B cell (primary cell): ENCODE measurements at regions not wholly inside any gene's neighbourhood (a gene's known extent, or its start where the extent isn't known, plus 50 kb on each side); places are given as distances from the start of the nearest gene placed in this dataset.

ENCODE experiments used
- ATAC-seq: fragments of 200-7000 bp; cut with Tn5 transposase; one replicate; pipeline ENCODE4 v1.10.0; 2021; ENCODE audit warnings: low read depth, mild to moderate bottlenecking, moderate number of reproducible peaks, moderate library complexity
- CTCF ChIA-PET: fragments of 350-600 bp; sonication (Branson Sonifier 250); formaldehyde crosslinking; loops from one replicate; lab custom pipeline; 2021; ENCODE audit warnings: antibody characterized with exemption, inconsistent platforms; lab: Charles Lee
- POLR2A ChIA-PET: fragments of 350-600 bp; sonication (Branson Sonifier 250); formaldehyde crosslinking; loops from one replicate; lab custom pipeline; 2021; ENCODE audit warnings: antibody characterized with exemption; lab: Charles Lee
- DNase-seq: peaks from one replicate; pipeline ENCODE4 v3.0.0; 2013
- H2AFZ ChIP-seq: 2 replicates; pipeline ENCODE4 v1.6.1; 2012; ENCODE audit warnings: mild to moderate bottlenecking, low read depth, low read length; ENCODE audit not compliant: insufficient read depth, poor library complexity, severe bottlenecking
- H3K27ac ChIP-seq, 2 donors: 1 replicate in 1 of 2; 2 replicates in 1 of 2; pipeline ENCODE4 v1.5.1; 2012 to 2013; ENCODE audit warnings: low read length in 2 of 2, mild to moderate bottlenecking in 2 of 2, moderate library complexity in 1 of 2
- H3K27me3 ChIP-seq, 4 experiments: fragments of 200-600 bp in 1 of 4; sonication (generic) in 1 of 4; replicated peaks in 1 of 4; 1 replicate in 2 of 4; 2 replicates in 2 of 4; pipeline versions ENCODE4 v1.6.1 to v1.7.0; 2013 to 2016; ENCODE audit warnings: low read length in 3 of 4, mild to moderate bottlenecking in 2 of 4, mixed read lengths in 1 of 4, moderate library complexity in 1 of 4; ENCODE audit not compliant: insufficient read depth in 4 of 4, control insufficient read depth in 3 of 4; ENCODE audit errors: control extremely low read depth in 1 of 4
- H3K36me3 ChIP-seq, 2 experiments: replicated peaks in 1 of 2; 1 replicate in 1 of 2; 2 replicates in 1 of 2; pipeline versions ENCODE4 v1.6.1 to v1.7.1; 2013; ENCODE audit warnings: low read length in 1 of 2; ENCODE audit not compliant: insufficient read depth in 2 of 2, control insufficient read depth in 1 of 2; ENCODE audit errors: control extremely low read depth in 1 of 2, extremely low read depth in 1 of 2
- H3K4me1 ChIP-seq, 2 donors: fragments of 200-600 bp in 1 of 2; sonication (generic) in 1 of 2; 1 replicate in 1 of 2; 2 replicates in 1 of 2; pipeline versions ENCODE4 v1.5.1 to v1.6.1; 2013 to 2017; ENCODE audit warnings: low read length in 2 of 2; ENCODE audit not compliant: control insufficient read depth in 2 of 2, insufficient read depth in 2 of 2
- H3K4me2 ChIP-seq: replicated peaks from 2 replicates; pipeline ENCODE3; 2012; ENCODE audit warnings: mild to moderate bottlenecking, low read depth, low read length; ENCODE audit not compliant: poor library complexity, severe bottlenecking
- H3K4me3 ChIP-seq, 5 experiments: fragments of 200-600 bp in 1 of 5; sonication (generic) in 1 of 5; 1 replicate in 3 of 5; 2 replicates in 2 of 5; pipeline versions ENCODE4 v1.5.1 to v1.7.0; 2011 to 2016; ENCODE audit warnings: low read length in 4 of 5, mild to moderate bottlenecking in 4 of 5, low read depth in 2 of 5, control low read depth in 1 of 5, moderate library complexity in 1 of 5; ENCODE audit not compliant: insufficient read depth in 1 of 5; ENCODE audit errors: control extremely low read depth in 1 of 5, extremely low read depth in 1 of 5
- H3K79me2 ChIP-seq: fragments of 200-600 bp; sonication (generic); one replicate; pipeline ENCODE4 v1.6.0; 2016; ENCODE audit warnings: low read length; ENCODE audit not compliant: control insufficient read depth, insufficient read depth
- H3K9ac ChIP-seq: fragments of 200-600 bp; sonication (generic); 2 replicates; pipeline ENCODE4 v1.6.1; 2017; ENCODE audit warnings: mild to moderate bottlenecking, low read length, moderate library complexity
- H3K9me3 ChIP-seq, 3 donors: one replicate each; pipeline versions ENCODE4 v1.6.1 to v1.7.1; 2013; ENCODE audit warnings: low read length in 2 of 3; ENCODE audit not compliant: control insufficient read depth in 2 of 3, insufficient read depth in 1 of 3; ENCODE audit errors: control extremely low read depth in 1 of 3
- H4K20me1 ChIP-seq: 2 replicates; pipeline ENCODE4 v1.6.0; 2012; ENCODE audit warnings: mild to moderate bottlenecking, low read length; ENCODE audit not compliant: insufficient read depth, control insufficient read depth, poor library complexity, severe bottlenecking
- H3K27ac Mint-ChIP-seq: one replicate; pipeline ENCODE4 v1.8.0; 2021; ENCODE audit warnings: mixed read lengths
- H3K27me3 Mint-ChIP-seq: one replicate; pipeline ENCODE4 v1.8.0; 2021; ENCODE audit warnings: mixed read lengths
- H3K4me1 Mint-ChIP-seq: one replicate; pipeline ENCODE4 v1.8.0; 2021; ENCODE audit warnings: mixed read lengths
- H3K4me3 Mint-ChIP-seq: one replicate; pipeline ENCODE4 v1.8.0; 2021; ENCODE audit warnings: mixed read lengths
- H3K9me3 Mint-ChIP-seq: one replicate; pipeline ENCODE4 v1.8.0; 2022; ENCODE audit warnings: mixed read lengths; ENCODE audit not compliant: insufficient read depth
- EZH2 ChIP-seq: IDR thresholded peaks from 2 replicates; pipeline ENCODE4 v1.6.1; 2012; ENCODE audit warnings: borderline replicate concordance, low read depth, mild to moderate bottlenecking, moderate library complexity, low read length; ENCODE audit not compliant: insufficient read depth, poor library complexity, severe bottlenecking
- WGBS: methylation state at CpG from one replicate; pipeline ENCODE4 v1.1.5; 2013; ENCODE audit warnings: missing lambda C conversion rate; ENCODE audit not compliant: insufficient coverage; 5-methylcytosine and 5-hydroxymethylcytosine counted together
- intact Hi-C: fragments of 100-400 bp; cut with micrococcal nuclease; formaldehyde crosslinking; loops from one replicate; pipeline ENCODE4 v1.10.0; 2022
- TF ChIP-seq, protein P1 (sequence below): fragments of 200-600 bp; IDR thresholded peaks from one replicate; pipeline ENCODE4 v1.8.0; 2022; ENCODE audit warnings: antibody characterized with exemption, mild to moderate bottlenecking

DNA sequence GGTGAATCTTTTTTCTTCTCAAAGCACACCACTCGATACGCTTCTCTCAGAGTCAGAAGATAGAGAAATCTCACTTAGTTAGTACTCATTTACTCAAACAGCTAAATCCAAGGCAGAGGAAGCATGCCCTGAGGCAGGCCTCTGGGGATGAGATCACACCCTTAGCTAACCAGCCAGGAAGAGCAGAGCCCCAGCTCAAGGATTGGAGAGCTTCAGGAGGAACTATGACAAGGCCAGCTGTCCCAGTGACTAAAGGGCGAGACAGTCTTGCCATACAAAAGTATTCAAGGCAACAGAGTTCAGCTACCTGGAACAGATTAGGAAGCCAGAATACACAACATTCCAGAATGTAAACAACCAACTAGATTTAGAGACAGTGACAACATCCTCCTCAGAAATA, 197.7 kb upstream of the CCDC196 start:
- ATAC-seq, result no peak
- Histone ChIP-seq H4K20me1 (no peaks in the 10 kb centered on the region), H2AFZ (no peak overlapping the region), H3K9me3 (no peaks in the 10 kb centered on the region), H3K27ac (no peak overlapping the region), H3K9ac (no peak overlapping the region), H3K27me3 (no peaks in the 10 kb centered on the region), H3K36me3 (no peaks in the 10 kb centered on the region), H3K79me2 (no peaks in the 10 kb centered on the region), H3K4me1 (no peaks in the 10 kb centered on the region), H3K4me3 (no peak overlapping the region), H3K4me2 (no peak overlapping the region)
- Mint-ChIP-seq H3K27me3 (peaks cover 4% of the 10 kb centered on the region), H3K27ac (no peak overlapping the region), H3K4me3 (no peak overlapping the region), H3K9me3 (peaks cover 3% of the 10 kb centered on the region), H3K4me1 (no peaks in the 10 kb centered on the region)
- intact Hi-C loops, result no loop called here
- DNase-seq, result no peak
- TF ChIP-seq, protein P1, sequence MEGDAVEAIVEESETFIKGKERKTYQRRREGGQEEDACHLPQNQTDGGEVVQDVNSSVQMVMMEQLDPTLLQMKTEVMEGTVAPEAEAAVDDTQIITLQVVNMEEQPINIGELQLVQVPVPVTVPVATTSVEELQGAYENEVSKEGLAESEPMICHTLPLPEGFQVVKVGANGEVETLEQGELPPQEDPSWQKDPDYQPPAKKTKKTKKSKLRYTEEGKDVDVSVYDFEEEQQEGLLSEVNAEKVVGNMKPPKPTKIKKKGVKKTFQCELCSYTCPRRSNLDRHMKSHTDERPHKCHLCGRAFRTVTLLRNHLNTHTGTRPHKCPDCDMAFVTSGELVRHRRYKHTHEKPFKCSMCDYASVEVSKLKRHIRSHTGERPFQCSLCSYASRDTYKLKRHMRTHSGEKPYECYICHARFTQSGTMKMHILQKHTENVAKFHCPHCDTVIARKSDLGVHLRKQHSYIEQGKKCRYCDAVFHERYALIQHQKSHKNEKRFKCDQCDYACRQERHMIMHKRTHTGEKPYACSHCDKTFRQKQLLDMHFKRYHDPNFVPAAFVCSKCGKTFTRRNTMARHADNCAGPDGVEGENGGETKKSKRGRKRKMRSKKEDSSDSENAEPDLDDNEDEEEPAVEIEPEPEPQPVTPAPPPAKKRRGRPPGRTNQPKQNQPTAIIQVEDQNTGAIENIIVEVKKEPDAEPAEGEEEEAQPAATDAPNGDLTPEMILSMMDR, result no peak
- TF ChIP-seq EZH2, result no peak
- ChIA-PET CTCF (no interaction called here), POLR2A (no interaction called here)
- 89% methylated on average over 3 of the region's 3 CpGs for WGBS

DNA sequence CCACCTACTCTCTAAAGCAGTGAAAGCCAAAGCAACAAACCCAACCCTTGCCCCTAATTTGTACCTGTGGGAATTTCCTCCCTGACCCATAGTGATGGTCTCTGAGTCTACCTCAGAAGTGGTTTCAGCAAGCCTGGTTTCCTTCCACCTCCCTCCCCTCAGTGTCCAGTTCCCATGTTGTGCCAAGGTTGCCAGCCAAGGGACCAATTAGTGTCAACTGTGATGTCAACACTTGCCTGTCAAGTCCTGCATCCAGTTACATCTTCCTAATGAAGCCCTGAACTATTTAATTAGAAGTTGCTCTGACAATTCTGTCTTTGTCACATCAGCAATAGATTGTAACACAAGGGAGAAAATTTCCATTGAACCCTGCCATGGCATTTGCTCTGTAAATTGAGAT, 194.4 kb upstream of the CCDC196 start:
- H3K4me3 Mint-ChIP-seq, result no peak overlapping the region
- ATAC-seq, result no peak
- DNase-seq, result no peak
- Histone ChIP-seq H3K9me3 (peaks cover 0 to 4% (median 0%) of the 10 kb centered on the region in 3 donors), H3K27me3 (no peaks in the 10 kb centered on the region), H3K4me1 (no peaks in the 10 kb centered on the region), H3K79me2 (no peaks in the 10 kb centered on the region), H3K9ac (no peak overlapping the region), H3K36me3 (no peaks in the 10 kb centered on the region), H4K20me1 (no peaks in the 10 kb centered on the region), H3K4me2 (no peak overlapping the region), H2AFZ (no peak overlapping the region), H3K27ac (no peak overlapping the region), H3K4me3 (no peak overlapping the region)
- peaks cover 3% of the 10 kb centered on the region for H3K9me3 Mint-ChIP-seq
- TF ChIP-seq, protein P1, result no peak
- TF ChIP-seq EZH2, result no peak
- H3K27me3 Mint-ChIP-seq, result peaks cover 7% of the 10 kb centered on the region
- ChIA-PET CTCF (no interaction called here), POLR2A (no interaction called here)
- no peaks in the 10 kb centered on the region for H3K4me1 Mint-ChIP-seq
- H3K27ac Mint-ChIP-seq, result no peak overlapping the region
- intact Hi-C loops, result no loop called here
